T-helper 17 cell (primary cell): ENCODE measurements at regions not wholly inside any gene's neighbourhood (a gene's known extent, or its start where the extent isn't known, plus 50 kb on each side); places are given as distances from the start of the nearest gene placed in this dataset.

ENCODE experiments used
- ATAC-seq: fragments of 150-1000 bp; cut with Tn5 transposase; 2 replicates; pipeline ENCODE4 v1.10.0; 2021; ENCODE audit warnings: mild to moderate bottlenecking, moderate library complexity
- DNase-seq, 3 donors: peaks; one replicate each; pipeline versions ENCODE4 v3.0.0 to v3.0.0-alpha.2; 2020 to 2021
- H3K9me3 ChIP-seq: one replicate; pipeline ENCODE4 v1.7.0; 2013; ENCODE audit warnings: low read length, mild to moderate bottlenecking; ENCODE audit not compliant: control insufficient read depth, poor library complexity, severe bottlenecking
- H3K27ac Mint-ChIP-seq: one replicate; pipeline ENCODE4 v1.8.0; 2022; ENCODE audit warnings: mild to moderate bottlenecking, moderate library complexity, mixed read lengths
- H3K27me3 Mint-ChIP-seq: one replicate; pipeline ENCODE4 v1.8.0; 2022; ENCODE audit warnings: mixed read lengths
- H3K36me3 Mint-ChIP-seq: one replicate; pipeline ENCODE4 v1.8.0; 2022; ENCODE audit warnings: low read depth, mixed read lengths
- H3K4me1 Mint-ChIP-seq: one replicate; pipeline ENCODE4 v1.8.0; 2022; ENCODE audit warnings: mild to moderate bottlenecking, mixed read lengths
- H3K4me3 Mint-ChIP-seq: one replicate; pipeline ENCODE4 v1.8.0; 2022; ENCODE audit warnings: mild to moderate bottlenecking, moderate library complexity, mixed read lengths

GRCh38 chr2:187150670-187151069 lies 297.4 kb downstream of the CALCRL start:
- no peak for ATAC-seq

GRCh38 chr2:187148059-187148714 lies 299.2 kb upstream of the ZSWIM2 start:
- H3K4me1 Mint-ChIP-seq: no peaks in the 10 kb centered on the region
- ATAC-seq (no peak), DNase-seq (no peak)
- H3K4me3 Mint-ChIP-seq: no peak overlapping the region
- H3K27me3 Mint-ChIP-seq: no peaks in the 10 kb centered on the region
- H3K27ac Mint-ChIP-seq: no peak overlapping the region
- H3K9me3 ChIP-seq: no peaks in the 10 kb centered on the region
- H3K36me3 Mint-ChIP-seq: no peaks in the 10 kb centered on the region

More at GRCh38 chr2:187150670-187151069, 297.4 kb downstream of the CALCRL start:
- Mint-ChIP-seq H3K4me1 (no peaks in the 10 kb centered on the region), H3K36me3 (no peaks in the 10 kb centered on the region), H3K27ac (no peak overlapping the region), H3K4me3 (no peak overlapping the region), H3K27me3 (no peaks in the 10 kb centered on the region)
- H3K9me3 ChIP-seq: no peaks in the 10 kb centered on the region
- DNase-seq: no peak

DNA sequence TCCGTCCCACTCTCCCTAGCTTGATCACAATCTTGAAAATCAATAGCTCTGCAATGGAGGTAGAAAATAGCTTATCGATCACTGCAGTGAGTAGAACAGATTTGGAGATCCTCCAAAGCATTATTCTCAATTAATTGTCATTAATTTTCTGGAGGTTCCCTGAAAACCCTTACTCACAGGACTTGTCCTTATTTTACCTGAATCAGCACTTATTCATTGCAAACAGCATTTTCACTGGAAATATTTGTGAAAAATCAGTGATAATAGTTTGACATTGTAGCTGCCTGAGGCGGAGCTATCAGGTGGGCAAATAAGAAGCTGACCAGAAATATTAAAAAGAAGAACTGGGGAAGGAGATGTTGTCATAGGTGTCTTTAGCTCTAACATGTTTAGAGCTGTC lies 294.6 kb upstream of the ZSWIM2 start:
- H3K27ac Mint-ChIP-seq: no peak overlapping the region
- no peaks in the 10 kb centered on the region for H3K27me3 Mint-ChIP-seq
- ATAC-seq: no peak

DNA sequence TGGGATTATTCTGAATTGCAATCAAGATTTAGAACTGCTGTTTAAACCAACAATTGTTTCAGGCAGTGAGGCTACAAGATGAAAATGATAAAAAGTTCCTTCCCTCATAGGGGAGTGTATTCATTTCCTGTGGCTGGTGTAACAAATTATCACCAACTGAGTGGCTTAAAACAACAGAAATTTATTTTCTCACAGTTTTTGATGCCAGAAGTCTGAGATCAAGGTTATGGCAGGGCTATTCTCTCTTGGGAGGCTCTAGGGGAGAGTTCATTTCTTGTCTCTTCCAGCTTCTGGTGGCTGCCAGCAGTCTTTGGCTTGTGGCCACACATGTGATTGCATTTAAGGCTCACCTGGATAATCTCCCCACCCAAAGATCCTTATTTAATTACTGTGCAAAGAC lies 290.5 kb upstream of the ZSWIM2 start:
- Mint-ChIP-seq H3K27me3 (no peaks in the 10 kb centered on the region), H3K4me3 (no peak overlapping the region), H3K4me1 (no peaks in the 10 kb centered on the region), H3K36me3 (no peaks in the 10 kb centered on the region), H3K27ac (no peak overlapping the region)
- ATAC-seq (no peak), DNase-seq (no peak)
- H3K9me3 ChIP-seq: no peaks in the 10 kb centered on the region

More for the DNA sequence above, 294.6 kb upstream of the ZSWIM2 start:
- no peak for DNase-seq
- no peaks in the 10 kb centered on the region for H3K9me3 ChIP-seq
- no peaks in the 10 kb centered on the region for H3K4me1 Mint-ChIP-seq
- no peak overlapping the region for H3K4me3 Mint-ChIP-seq
- H3K36me3 Mint-ChIP-seq: no peaks in the 10 kb centered on the region

- Mint-ChIP-seq H3K4me1 (no peaks in the 10 kb centered on the region), H3K27me3 (no peaks in the 10 kb centered on the region), H3K36me3 (no peaks in the 10 kb centered on the region), H3K4me3 (no peak overlapping the region), H3K27ac (no peak overlapping the region)
- no peak for ATAC-seq
- no peaks in the 10 kb centered on the region for H3K9me3 ChIP-seq
- DNase-seq: no peak
Observed at GRCh38 chr2:187138265-187138664, 289.3 kb upstream of the ZSWIM2 start.

GRCh38 chr2:187136646-187137045 lies 287.7 kb upstream of the ZSWIM2 start:
- no peak overlapping the region for H3K27ac Mint-ChIP-seq
- ATAC-seq (no peak), DNase-seq (no peak)
- H3K27me3 Mint-ChIP-seq: no peaks in the 10 kb centered on the region
- no peaks in the 10 kb centered on the region for H3K36me3 Mint-ChIP-seq
- H3K4me3 Mint-ChIP-seq: no peak overlapping the region
- H3K9me3 ChIP-seq: no peaks in the 10 kb centered on the region
- no peaks in the 10 kb centered on the region for H3K4me1 Mint-ChIP-seq

DNA sequence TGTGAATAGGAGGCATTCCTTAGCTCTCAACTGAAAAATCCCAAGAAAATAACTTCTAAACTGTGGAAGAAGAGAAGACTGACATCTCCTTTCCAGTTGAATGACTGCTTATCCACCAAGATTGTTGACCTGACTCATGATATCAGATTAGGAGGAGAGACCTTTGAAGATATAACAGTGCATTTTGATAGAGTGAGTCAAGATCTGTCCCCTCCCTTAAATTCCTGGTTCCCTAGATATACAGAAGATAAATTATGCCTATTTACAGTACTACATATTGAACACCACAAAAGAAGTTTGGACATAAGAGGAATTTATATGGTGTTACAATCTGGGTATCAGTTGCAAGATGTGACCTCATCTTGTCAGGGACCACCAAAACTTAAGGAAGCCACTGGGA lies 285.3 kb upstream of the ZSWIM2 start:
- DNase-seq (no peak), ATAC-seq (no peak)
- H3K36me3 Mint-ChIP-seq: no peaks in the 10 kb centered on the region
- H3K27me3 Mint-ChIP-seq: no peaks in the 10 kb centered on the region
- H3K9me3 ChIP-seq: no peaks in the 10 kb centered on the region
- no peaks in the 10 kb centered on the region for H3K4me1 Mint-ChIP-seq
- no peak overlapping the region for H3K27ac Mint-ChIP-seq
- no peak overlapping the region for H3K4me3 Mint-ChIP-seq

DNA sequence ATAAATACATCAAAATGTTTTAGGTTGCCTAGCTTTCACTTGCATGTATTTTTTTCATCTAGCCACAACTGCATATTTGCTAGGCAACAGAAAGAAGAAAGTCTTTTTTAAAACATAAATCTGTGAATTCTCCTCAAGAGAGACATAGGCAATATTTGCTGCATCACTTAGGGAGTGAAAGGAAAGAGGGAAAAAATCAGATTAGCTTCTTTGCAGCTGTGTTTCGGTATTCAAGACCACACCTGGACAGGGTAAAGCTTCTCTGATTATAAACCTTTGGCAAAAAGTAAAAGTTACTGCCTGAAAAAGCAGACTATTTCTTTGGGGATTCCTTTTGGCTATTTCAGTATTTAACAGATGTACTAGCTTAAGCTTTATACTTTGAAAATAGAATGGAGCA lies 280.9 kb upstream of the ZSWIM2 start:
- DNase-seq (no peak), ATAC-seq (no peak)
- Mint-ChIP-seq H3K4me1 (no peaks in the 10 kb centered on the region), H3K4me3 (no peak overlapping the region), H3K27me3 (no peaks in the 10 kb centered on the region), H3K36me3 (no peaks in the 10 kb centered on the region), H3K27ac (no peak overlapping the region)
- no peaks in the 10 kb centered on the region for H3K9me3 ChIP-seq

DNA sequence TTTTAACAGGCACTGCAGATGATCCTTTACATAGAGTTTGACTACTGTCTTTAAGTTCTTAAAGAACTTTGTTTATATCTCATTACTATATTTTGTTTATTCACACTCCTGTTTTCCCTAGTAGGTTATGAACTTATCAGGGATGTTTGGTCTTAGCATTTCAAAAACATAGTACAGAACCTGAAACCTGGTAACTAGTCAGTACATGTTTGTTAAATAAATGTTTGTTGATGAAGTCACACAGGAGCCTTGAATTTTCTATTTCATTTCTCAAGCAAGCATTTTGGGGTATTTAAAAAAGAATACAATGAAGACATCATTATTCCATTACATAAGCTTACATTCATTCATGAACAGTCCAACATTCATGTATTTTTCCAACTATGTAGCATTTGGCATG lies 280.3 kb upstream of the ZSWIM2 start:
- ATAC-seq (no peak), DNase-seq (no peak)
- Mint-ChIP-seq H3K27ac (no peak overlapping the region), H3K4me1 (no peaks in the 10 kb centered on the region), H3K4me3 (no peak overlapping the region), H3K27me3 (no peaks in the 10 kb centered on the region), H3K36me3 (no peaks in the 10 kb centered on the region)
- no peaks in the 10 kb centered on the region for H3K9me3 ChIP-seq

DNA sequence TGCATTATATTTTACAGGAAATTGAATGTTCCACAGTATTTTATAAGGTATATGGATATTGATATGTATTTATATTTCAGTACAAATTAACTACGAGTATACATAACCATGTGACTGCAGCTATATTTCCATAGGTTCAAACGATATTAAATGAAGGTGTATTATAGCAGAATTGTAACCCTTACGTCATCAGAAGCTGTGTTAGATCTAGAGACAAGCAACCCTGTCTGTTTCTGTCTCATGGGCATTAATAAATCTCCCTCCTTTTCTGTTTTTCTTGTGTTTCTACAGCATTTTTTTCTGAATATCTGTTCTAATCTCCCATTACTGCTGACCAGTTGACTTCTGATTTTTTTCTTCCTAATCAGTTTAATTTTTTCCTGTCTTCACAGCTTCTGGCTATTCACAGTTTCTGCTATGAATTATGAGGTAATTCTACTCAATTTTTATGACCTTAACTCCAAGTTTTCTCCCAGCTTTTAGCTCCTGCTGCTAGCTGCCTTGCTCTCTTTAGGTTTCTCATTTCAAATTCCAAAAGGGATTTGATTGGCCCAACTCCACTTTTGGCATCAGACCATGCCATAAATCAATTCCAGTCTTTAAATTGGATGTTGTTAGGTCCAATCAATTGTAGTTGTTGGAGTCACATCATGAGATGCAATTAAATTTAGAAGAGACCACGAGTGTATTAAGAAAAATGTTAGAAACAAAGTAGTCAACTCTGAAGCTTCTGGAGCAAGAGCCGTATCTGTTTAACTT lies 277.5 kb upstream of the ZSWIM2 start:
- Mint-ChIP-seq H3K27ac (no peak overlapping the region), H3K4me3 (no peak overlapping the region), H3K27me3 (no peaks in the 10 kb centered on the region), H3K4me1 (no peaks in the 10 kb centered on the region), H3K36me3 (no peaks in the 10 kb centered on the region)
- no peak for ATAC-seq
- no peak for DNase-seq
- no peaks in the 10 kb centered on the region for H3K9me3 ChIP-seq

DNA sequence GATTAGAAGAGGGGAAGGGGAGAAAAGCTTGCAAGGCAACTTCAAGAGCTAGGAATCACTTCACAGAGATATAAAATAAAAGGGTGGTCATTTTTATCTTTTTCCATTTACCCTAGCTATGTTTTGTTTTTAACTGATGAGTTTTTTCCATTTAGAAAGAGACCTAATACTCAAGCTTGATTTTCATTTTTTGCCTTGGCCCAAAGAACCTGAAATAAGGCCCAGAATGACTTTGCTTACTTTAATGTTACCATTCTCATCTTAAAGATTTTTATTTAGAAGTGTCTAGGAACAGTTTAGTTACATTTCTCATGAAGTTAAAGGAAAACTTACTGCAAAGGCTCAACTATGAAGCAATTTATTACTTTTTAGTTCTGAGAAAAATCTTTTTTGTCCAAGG lies 276.3 kb upstream of the ZSWIM2 start:
- no peak overlapping the region for H3K4me3 Mint-ChIP-seq
- DNase-seq: no peak
- no peaks in the 10 kb centered on the region for H3K36me3 Mint-ChIP-seq
- H3K27me3 Mint-ChIP-seq: no peaks in the 10 kb centered on the region
- H3K4me1 Mint-ChIP-seq: no peaks in the 10 kb centered on the region
- no peak for ATAC-seq
- H3K27ac Mint-ChIP-seq: no peak overlapping the region
- no peaks in the 10 kb centered on the region for H3K9me3 ChIP-seq

GRCh38 chr2:187124529-187124928 lies 275.6 kb upstream of the ZSWIM2 start:
- Mint-ChIP-seq H3K4me3 (no peak overlapping the region), H3K27me3 (no peaks in the 10 kb centered on the region)
- no peak for ATAC-seq

DNA sequence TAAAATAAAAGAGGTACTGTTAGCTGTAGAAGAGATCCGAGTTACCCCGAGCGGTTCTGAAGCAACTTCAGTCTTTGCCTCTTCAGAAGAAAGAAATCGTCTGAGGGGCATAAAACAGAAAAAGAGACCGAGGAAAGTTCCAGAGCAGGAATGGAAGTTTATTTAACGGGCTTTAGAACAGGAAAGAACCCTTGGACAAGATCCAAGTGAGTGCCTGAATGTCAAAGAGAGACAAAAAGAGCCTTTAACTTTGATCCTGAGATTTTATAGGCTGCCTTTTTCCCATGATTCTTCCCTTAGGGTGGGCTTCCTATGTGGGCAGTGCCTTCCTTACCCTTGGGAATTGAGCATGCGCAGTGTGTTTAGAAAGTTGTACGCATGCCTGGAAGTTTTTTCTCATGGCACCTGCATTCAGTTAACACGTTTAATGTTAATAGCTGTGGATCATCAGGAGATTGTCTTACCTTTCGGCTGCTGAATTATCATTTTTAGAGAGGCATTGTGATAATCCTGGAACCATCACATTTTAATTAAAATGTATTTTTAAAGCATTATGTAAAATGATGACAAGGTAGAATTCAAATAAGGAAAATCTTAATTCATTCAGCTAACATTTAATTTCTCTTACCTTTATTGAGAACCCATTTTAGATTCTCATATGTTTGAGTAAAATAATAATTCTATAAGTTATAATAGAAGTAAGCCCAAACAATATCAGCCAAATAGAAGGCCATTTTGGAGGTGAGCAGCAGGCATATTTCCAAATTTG lies 269.5 kb upstream of the ZSWIM2 start:
- DNase-seq (no peak), ATAC-seq (no peak)
- Mint-ChIP-seq H3K27me3 (no peaks in the 10 kb centered on the region), H3K4me1 (no peaks in the 10 kb centered on the region), H3K27ac (peak overlapping the region; percentile 0), H3K4me3 (no peak overlapping the region), H3K36me3 (no peaks in the 10 kb centered on the region)
- H3K9me3 ChIP-seq: no peaks in the 10 kb centered on the region

More at GRCh38 chr2:187124529-187124928, 275.6 kb upstream of the ZSWIM2 start:
- Mint-ChIP-seq H3K36me3 (no peaks in the 10 kb centered on the region), H3K4me1 (no peaks in the 10 kb centered on the region), H3K27ac (no peak overlapping the region)
- DNase-seq: no peak
- H3K9me3 ChIP-seq: no peaks in the 10 kb centered on the region
